Esophagus (tissue), 2 donors: ENCODE measurements at regions not wholly inside any gene's neighbourhood (a gene's known extent, or its start where the extent isn't known, plus 50 kb on each side); places are given as distances from the start of the nearest gene placed in this dataset.

Source experiments
- H3K27ac ChIP-seq, 2 donors: one replicate each; pipeline ENCODE4 v1.5.1; 2013; ENCODE audit warnings: low read depth in 2 of 2, mild to moderate bottlenecking in 2 of 2, inconsistent platforms in 1 of 2, low read length in 1 of 2, moderate library complexity in 1 of 2
- H3K27me3 ChIP-seq, 2 donors: one replicate each; pipeline ENCODE4 v1.6.1; 2013; ENCODE audit warnings: low read length in 2 of 2, control low read depth in 1 of 2, mild to moderate bottlenecking in 1 of 2; ENCODE audit not compliant: insufficient read depth in 2 of 2, control insufficient read depth in 1 of 2
- H3K36me3 ChIP-seq, 2 donors: one replicate each; pipeline ENCODE4 v1.6.1; 2013; ENCODE audit warnings: low read length in 1 of 2; ENCODE audit not compliant: control insufficient read depth in 2 of 2, insufficient read depth in 2 of 2
- H3K4me1 ChIP-seq, 2 donors: one replicate each; pipeline ENCODE4 v1.6.1; 2013; ENCODE audit warnings: low read length in 1 of 2; ENCODE audit not compliant: control insufficient read depth in 2 of 2, insufficient read depth in 2 of 2
- H3K4me3 ChIP-seq, 2 donors: one replicate each; pipeline ENCODE4 v1.5.1; 2013; ENCODE audit warnings: low read length in 2 of 2, mild to moderate bottlenecking in 2 of 2, low read depth in 1 of 2, moderate library complexity in 1 of 2
- H3K9me3 ChIP-seq, 2 donors: one replicate each; pipeline ENCODE4 v1.6.1; 2013; ENCODE audit warnings: mild to moderate bottlenecking in 2 of 2, low read depth in 1 of 2, low read length in 1 of 2, moderate library complexity in 1 of 2; ENCODE audit not compliant: control insufficient read depth in 2 of 2, insufficient read depth in 1 of 2
- WGBS, 2 donors: extraction: QIAGEN DNeasy Blood & Tissue Kit; methylation state at CpG; one replicate each; pipeline ENCODE4 v1.1.7; 2013; 5-methylcytosine and 5-hydroxymethylcytosine counted together
- donor health status: healthy with polysubstance abuse.
- donor health status: Bipolar disorder and iron deficiency.

GRCh38 chr16:25493136-25493811 is 198.5 kb upstream of the HS3ST4 start:
- H3K27me3 ChIP-seq = peaks cover 0 to 3% of the 10 kb centered on the region in 2 donors
- no peak overlapping the region for H3K27ac ChIP-seq
- H3K36me3 ChIP-seq = no peaks in the 10 kb centered on the region
- WGBS, 2 donors = 59 to 60% methylated on average over 5 of the region's 5 CpGs
- peaks cover 0 to 3% of the 10 kb centered on the region in 2 donors for H3K4me1 ChIP-seq
- H3K4me3 ChIP-seq = no peak overlapping the region
- peaks cover 0 to 3% of the 10 kb centered on the region in 2 donors for H3K9me3 ChIP-seq

DNA sequence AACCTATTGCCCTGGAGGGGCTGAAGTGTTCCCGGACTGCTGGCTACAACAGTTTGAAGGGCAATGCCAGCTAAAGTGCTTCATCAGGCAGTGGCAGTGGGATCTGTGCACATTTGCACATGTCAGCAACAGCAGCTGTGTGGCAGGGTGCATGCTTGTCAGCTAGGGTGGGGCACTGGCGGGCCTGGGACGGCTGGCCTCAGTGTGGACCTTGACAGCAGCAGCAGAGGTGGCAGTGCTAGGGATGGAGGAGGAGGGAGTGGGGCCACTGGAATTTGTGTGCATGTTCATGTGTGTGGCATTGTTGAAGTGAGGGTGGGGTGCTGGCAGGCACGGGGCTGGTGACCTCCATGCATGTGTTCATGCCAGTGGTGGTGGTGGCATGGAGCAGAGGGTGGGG is 203.3 kb upstream of the HS3ST4 start:
- H3K27me3 ChIP-seq = no peaks in the 10 kb centered on the region
- 75 to 88% methylated on average over 4 of the region's 4 CpGs for WGBS, 2 donors
- H3K36me3 ChIP-seq = no peaks in the 10 kb centered on the region
- H3K4me1 ChIP-seq = peaks cover 0 to 3% of the 10 kb centered on the region in 2 donors
- peaks cover 0 to 3% of the 10 kb centered on the region in 2 donors for H3K9me3 ChIP-seq
- no peak overlapping the region for H3K27ac ChIP-seq
- no peak overlapping the region for H3K4me3 ChIP-seq

DNA sequence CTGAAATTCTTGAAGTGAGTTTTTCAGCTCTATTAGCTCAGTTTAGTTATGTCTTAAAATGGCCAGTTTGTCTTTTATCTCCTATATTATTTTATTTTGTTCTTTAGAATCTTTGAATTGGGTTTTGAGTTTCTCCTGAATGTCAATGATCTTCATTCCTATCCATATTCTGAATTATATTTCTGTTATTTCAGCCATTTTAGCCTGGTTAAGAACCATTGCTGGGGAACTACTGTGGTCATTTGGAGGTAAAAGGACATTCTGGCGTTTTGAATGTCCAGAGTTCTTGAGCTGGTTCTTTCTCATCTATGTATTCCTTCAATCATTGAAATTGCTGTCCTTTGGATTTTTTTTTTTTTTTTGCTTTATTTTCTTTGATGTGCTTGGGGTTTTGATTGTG is 203.9 kb upstream of the HS3ST4 start:
- no peak overlapping the region for H3K4me3 ChIP-seq
- 7 to 33% methylated on average over 1 of the region's 1 CpG for WGBS, 2 donors

GRCh38 chr16:25481636-25482035 is 210.1 kb upstream of the HS3ST4 start:
- no peaks in the 10 kb centered on the region for H3K4me1 ChIP-seq
- WGBS, 2 donors = 47 to 50% methylated on average over 1 of the region's 1 CpG
- H3K36me3 ChIP-seq = no peaks in the 10 kb centered on the region
- H3K27ac ChIP-seq = no peak overlapping the region
- no peaks in the 10 kb centered on the region for H3K27me3 ChIP-seq
- no peaks in the 10 kb centered on the region for H3K9me3 ChIP-seq
- H3K4me3 ChIP-seq = no peak overlapping the region

More for the DNA sequence above, 203.9 kb upstream of the HS3ST4 start:
- no peaks in the 10 kb centered on the region for H3K4me1 ChIP-seq
- no peaks in the 10 kb centered on the region for H3K36me3 ChIP-seq
- no peak overlapping the region for H3K27ac ChIP-seq
- peaks cover 0 to 3% of the 10 kb centered on the region in 2 donors for H3K9me3 ChIP-seq
- H3K27me3 ChIP-seq = no peaks in the 10 kb centered on the region

- H3K4me1 ChIP-seq = no peaks in the 10 kb centered on the region
- no peak overlapping the region for H3K4me3 ChIP-seq
- H3K27ac ChIP-seq = no peak overlapping the region
- H3K36me3 ChIP-seq = no peaks in the 10 kb centered on the region
- 38 to 55% methylated on average over 1 of the region's 1 CpG for WGBS, 2 donors
- H3K9me3 ChIP-seq = peaks cover 0 to 2% of the 10 kb centered on the region in 2 donors
- H3K27me3 ChIP-seq = no peaks in the 10 kb centered on the region
These were observed 213.3 kb upstream of the HS3ST4 start for GRCh38 chr16:25478476-25478875.

GRCh38 chr16:25464058-25464457 is 206.4 kb upstream of the ZKSCAN2 start:
- no peaks in the 10 kb centered on the region for H3K4me1 ChIP-seq
- H3K36me3 ChIP-seq = no peaks in the 10 kb centered on the region
- no peaks in the 10 kb centered on the region for H3K9me3 ChIP-seq
- H3K4me3 ChIP-seq = no peak overlapping the region
- no peaks in the 10 kb centered on the region for H3K27me3 ChIP-seq
- H3K27ac ChIP-seq = no peak overlapping the region
- WGBS, 2 donors = 65 to 73% methylated on average over 2 of the region's 2 CpGs

- no peak overlapping the region for H3K4me3 ChIP-seq
- no peak overlapping the region for H3K27ac ChIP-seq
- no peaks in the 10 kb centered on the region for H3K27me3 ChIP-seq
- H3K4me1 ChIP-seq = no peaks in the 10 kb centered on the region
- no peaks in the 10 kb centered on the region for H3K9me3 ChIP-seq
- 83 to 88% methylated on average over 2 of the region's 2 CpGs for WGBS, 2 donors
- H3K36me3 ChIP-seq = no peaks in the 10 kb centered on the region
These were observed 192.2 kb upstream of the ZKSCAN2 start for GRCh38 chr16:25449802-25450201.

- WGBS, 2 donors = 74 to 87% methylated on average over 4 of the region's 4 CpGs
- no peak overlapping the region for H3K4me3 ChIP-seq
- no peaks in the 10 kb centered on the region for H3K36me3 ChIP-seq
- H3K9me3 ChIP-seq = no peaks in the 10 kb centered on the region
- no peaks in the 10 kb centered on the region for H3K27me3 ChIP-seq
- no peaks in the 10 kb centered on the region for H3K4me1 ChIP-seq
- no peak overlapping the region for H3K27ac ChIP-seq
These were observed 186.3 kb upstream of the ZKSCAN2 start for GRCh38 chr16:25443994-25444393.

- Histone ChIP-seq H3K36me3 (no peaks in the 10 kb centered on the region), H3K27me3 (peaks cover 0 to 2% of the 10 kb centered on the region in 2 donors), H3K4me3 (no peak overlapping the region), H3K9me3 (no peaks in the 10 kb centered on the region), H3K4me1 (no peaks in the 10 kb centered on the region), H3K27ac (no peak overlapping the region)
- WGBS, 2 donors = 63 to 74% methylated on average over 3 of the region's 3 CpGs
These were observed 176.4 kb upstream of the ZKSCAN2 start for GRCh38 chr16:25434064-25434463.

GRCh38 chr16:25433388-25433787 is 175.7 kb upstream of the ZKSCAN2 start:
- Histone ChIP-seq H3K36me3 (no peaks in the 10 kb centered on the region), H3K4me1 (no peaks in the 10 kb centered on the region), H3K27me3 (no peaks in the 10 kb centered on the region), H3K9me3 (peaks cover 0 to 1% of the 10 kb centered on the region in 2 donors), H3K4me3 (no peak overlapping the region), H3K27ac (no peak overlapping the region)
- 72% methylated on average over 4 of the region's 4 CpGs for WGBS, 2 donors
